Uterus (tissue), 2 donors: ENCODE measurements at regions not wholly inside any gene's neighbourhood (a gene's known extent, or its start where the extent isn't known, plus 50 kb on each side); places are given as distances from the start of the nearest gene placed in this dataset.

ENCODE experiments used
- POLR2A ChIP-seq, 2 donors: fragments of 450-650 bp; IDR thresholded peaks; one replicate each; pipeline ENCODE4 v1.6.1; 2016; ENCODE audit warnings: antibody characterized with exemption in 2 of 2, mild to moderate bottlenecking in 1 of 2, moderate library complexity in 1 of 2
- TF ChIP-seq, protein P1 (sequence below), 4 experiments: fragments of 200-600 bp in 2 of 4; fragments of 450-650 bp in 2 of 4; sonication (generic) in 2 of 4; IDR thresholded peaks; one replicate each; pipeline ENCODE4 v1.5.1; 2016 to 2019; ENCODE audit warnings: antibody characterized with exemption in 4 of 4, mild to moderate bottlenecking in 2 of 4, moderate library complexity in 1 of 4

- TF ChIP-seq, protein P1, sequence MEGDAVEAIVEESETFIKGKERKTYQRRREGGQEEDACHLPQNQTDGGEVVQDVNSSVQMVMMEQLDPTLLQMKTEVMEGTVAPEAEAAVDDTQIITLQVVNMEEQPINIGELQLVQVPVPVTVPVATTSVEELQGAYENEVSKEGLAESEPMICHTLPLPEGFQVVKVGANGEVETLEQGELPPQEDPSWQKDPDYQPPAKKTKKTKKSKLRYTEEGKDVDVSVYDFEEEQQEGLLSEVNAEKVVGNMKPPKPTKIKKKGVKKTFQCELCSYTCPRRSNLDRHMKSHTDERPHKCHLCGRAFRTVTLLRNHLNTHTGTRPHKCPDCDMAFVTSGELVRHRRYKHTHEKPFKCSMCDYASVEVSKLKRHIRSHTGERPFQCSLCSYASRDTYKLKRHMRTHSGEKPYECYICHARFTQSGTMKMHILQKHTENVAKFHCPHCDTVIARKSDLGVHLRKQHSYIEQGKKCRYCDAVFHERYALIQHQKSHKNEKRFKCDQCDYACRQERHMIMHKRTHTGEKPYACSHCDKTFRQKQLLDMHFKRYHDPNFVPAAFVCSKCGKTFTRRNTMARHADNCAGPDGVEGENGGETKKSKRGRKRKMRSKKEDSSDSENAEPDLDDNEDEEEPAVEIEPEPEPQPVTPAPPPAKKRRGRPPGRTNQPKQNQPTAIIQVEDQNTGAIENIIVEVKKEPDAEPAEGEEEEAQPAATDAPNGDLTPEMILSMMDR (IDR thresholded peaks at IDR 0.05) = no peak
- TF ChIP-seq POLR2A (IDR thresholded peaks at IDR 0.05) = no peak
Observed at GRCh38 chr3:8095724-8096123, 405.9 kb upstream of the LMCD1 start.
